Prostate gland (tissue), 2 donors: ENCODE measurements at regions not wholly inside any gene's neighbourhood (a gene's known extent, or its start where the extent isn't known, plus 50 kb on each side); places are given as distances from the start of the nearest gene placed in this dataset.

Experiments
- POLR2A ChIP-seq: fragments of 450-650 bp; IDR thresholded peaks from one replicate; pipeline ENCODE4 v1.6.1; 2016; ENCODE audit warnings: antibody characterized with exemption, mild to moderate bottlenecking
- TF ChIP-seq, protein P1 (sequence below), 4 experiments: fragments of 200-600 bp in 2 of 4; fragments of 450-650 bp in 2 of 4; sonication (generic) in 2 of 4; IDR thresholded peaks; 1 replicate in 3 of 4; 2 replicates in 1 of 4; pipeline ENCODE4 v1.5.1; 2016 to 2019; ENCODE audit warnings: antibody characterized with exemption in 4 of 4, mild to moderate bottlenecking in 2 of 4, moderate library complexity in 2 of 4

DNA sequence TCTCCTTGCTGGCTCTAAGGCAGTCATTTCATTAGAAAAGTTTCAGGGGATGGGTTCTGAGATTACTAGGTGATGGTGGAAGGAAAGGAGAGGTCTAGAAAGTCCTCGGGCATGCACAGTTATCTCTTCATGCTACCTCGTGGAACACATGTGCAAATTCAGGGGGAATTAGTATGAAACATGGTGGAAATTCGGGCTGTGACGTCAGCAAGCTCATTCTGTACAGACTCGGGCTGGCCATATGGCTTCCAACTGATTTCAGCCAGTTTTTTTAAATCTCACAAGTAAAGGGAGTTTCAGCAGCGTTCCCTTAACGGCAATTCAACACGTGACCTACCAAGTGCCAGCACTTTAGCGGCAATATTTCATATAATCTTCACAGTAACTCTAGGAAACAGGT is 251.1 kb downstream of the TBL1XR1 start:
- TF ChIP-seq, protein P1, sequence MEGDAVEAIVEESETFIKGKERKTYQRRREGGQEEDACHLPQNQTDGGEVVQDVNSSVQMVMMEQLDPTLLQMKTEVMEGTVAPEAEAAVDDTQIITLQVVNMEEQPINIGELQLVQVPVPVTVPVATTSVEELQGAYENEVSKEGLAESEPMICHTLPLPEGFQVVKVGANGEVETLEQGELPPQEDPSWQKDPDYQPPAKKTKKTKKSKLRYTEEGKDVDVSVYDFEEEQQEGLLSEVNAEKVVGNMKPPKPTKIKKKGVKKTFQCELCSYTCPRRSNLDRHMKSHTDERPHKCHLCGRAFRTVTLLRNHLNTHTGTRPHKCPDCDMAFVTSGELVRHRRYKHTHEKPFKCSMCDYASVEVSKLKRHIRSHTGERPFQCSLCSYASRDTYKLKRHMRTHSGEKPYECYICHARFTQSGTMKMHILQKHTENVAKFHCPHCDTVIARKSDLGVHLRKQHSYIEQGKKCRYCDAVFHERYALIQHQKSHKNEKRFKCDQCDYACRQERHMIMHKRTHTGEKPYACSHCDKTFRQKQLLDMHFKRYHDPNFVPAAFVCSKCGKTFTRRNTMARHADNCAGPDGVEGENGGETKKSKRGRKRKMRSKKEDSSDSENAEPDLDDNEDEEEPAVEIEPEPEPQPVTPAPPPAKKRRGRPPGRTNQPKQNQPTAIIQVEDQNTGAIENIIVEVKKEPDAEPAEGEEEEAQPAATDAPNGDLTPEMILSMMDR (IDR thresholded peaks at IDR 0.05) = no peak
- TF ChIP-seq POLR2A = no peak
